Brain microvascular endothelial cell (primary cell): ENCODE measurements at regions not wholly inside any gene's neighbourhood (a gene's known extent, or its start where the extent isn't known, plus 50 kb on each side); places are given as distances from the start of the nearest gene placed in this dataset.
A peak's percentile ranks its signal among the peaks of the same experiment; 100 is the strongest.
"Not testable (repeated sequence)": the region's sequence is repeated elsewhere in the genome, so short reads cannot be mapped to it uniquely, and the experiment has no call there.

ENCODE experiments used
- DNase-seq: peaks from one replicate; pipeline ENCODE4 v3.0.0-alpha.2; 2020
- H3K27ac ChIP-seq: fragments of 250-450 bp; sonication (Bioruptor Pico); 2 replicates; pipeline ENCODE4 v1.5.1; 2020; ENCODE audit warnings: mild to moderate bottlenecking, moderate library complexity
- H3K27me3 ChIP-seq: fragments of 250-450 bp; sonication (Bioruptor Pico); replicated peaks from 2 replicates; pipeline ENCODE4 v1.5.1; 2020; ENCODE audit warnings: mild to moderate bottlenecking
- H3K36me3 ChIP-seq: fragments of 250-450 bp; sonication (Bioruptor Pico); replicated peaks from 2 replicates; pipeline ENCODE4 v1.5.1; 2020; ENCODE audit warnings: mild to moderate bottlenecking
- H3K4me3 ChIP-seq: 2 replicates; pipeline ENCODE4 v1.5.1; 2011; ENCODE audit warnings: low read depth, mild to moderate bottlenecking, control low read depth, low read length, moderate library complexity
- in situ Hi-C: cut with HindIII; loops from 2 replicates; pipeline ENCODE4 v1.10.0; 2017; ENCODE audit warnings: low sequenced_read_pairs, low pct_ligation_motif_present
- TF ChIP-seq, protein P1 (sequence below): IDR thresholded peaks from 2 replicates; pipeline ENCODE4 v1.5.1; 2011; ENCODE audit warnings: low read depth, mild to moderate bottlenecking, moderate library complexity, low read length, control low read depth, inconsistent platforms; ENCODE audit errors: missing control alignments

DNA sequence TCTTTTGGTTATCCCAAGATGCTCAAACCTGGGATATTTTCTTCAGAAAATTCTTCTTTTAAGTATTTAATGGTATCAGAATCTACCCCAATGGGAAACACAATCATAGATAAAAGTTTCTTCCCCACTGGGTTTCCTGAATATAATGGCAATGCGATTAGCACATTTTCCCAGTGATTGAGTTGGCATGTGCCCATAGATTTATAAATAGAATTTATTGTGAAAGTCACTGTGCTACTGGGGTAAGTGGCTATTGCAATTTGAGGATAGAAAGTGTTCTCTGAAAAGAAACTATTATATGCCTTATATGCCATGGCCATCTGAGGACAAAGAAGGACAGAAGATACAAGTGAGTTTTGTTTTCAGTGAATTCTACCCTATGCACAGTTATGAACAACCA, 99.0 kb upstream of the RBMS3 start:
- DNase-seq: no peak
- Histone ChIP-seq H3K36me3 (no peaks in the 10 kb centered on the region), H3K4me3 (no peak overlapping the region), H3K27ac (no peak overlapping the region), H3K27me3 (no peaks in the 10 kb centered on the region)
- in situ Hi-C loops: no loop called here
- TF ChIP-seq, protein P1, sequence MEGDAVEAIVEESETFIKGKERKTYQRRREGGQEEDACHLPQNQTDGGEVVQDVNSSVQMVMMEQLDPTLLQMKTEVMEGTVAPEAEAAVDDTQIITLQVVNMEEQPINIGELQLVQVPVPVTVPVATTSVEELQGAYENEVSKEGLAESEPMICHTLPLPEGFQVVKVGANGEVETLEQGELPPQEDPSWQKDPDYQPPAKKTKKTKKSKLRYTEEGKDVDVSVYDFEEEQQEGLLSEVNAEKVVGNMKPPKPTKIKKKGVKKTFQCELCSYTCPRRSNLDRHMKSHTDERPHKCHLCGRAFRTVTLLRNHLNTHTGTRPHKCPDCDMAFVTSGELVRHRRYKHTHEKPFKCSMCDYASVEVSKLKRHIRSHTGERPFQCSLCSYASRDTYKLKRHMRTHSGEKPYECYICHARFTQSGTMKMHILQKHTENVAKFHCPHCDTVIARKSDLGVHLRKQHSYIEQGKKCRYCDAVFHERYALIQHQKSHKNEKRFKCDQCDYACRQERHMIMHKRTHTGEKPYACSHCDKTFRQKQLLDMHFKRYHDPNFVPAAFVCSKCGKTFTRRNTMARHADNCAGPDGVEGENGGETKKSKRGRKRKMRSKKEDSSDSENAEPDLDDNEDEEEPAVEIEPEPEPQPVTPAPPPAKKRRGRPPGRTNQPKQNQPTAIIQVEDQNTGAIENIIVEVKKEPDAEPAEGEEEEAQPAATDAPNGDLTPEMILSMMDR: no peak

DNA sequence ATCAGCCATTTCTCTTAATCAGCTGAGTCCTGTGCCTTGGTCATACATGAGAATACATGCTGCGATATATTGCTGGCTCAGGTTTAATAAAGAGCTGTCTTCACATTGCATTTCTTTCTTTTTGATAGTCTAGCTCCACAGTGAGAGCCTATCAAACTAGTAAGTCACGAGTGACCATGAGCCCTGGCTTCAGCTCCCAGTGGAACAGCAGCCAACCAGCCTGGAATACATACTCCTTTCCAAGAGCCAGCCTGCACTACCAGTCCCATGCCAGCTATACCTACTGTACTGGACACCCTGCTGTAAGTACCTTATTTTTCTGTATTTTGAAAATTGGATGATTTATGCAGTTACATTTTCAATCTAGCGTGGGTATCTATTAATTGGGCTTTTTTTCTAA, 98.0 kb upstream of the RBMS3 start:
- H3K27ac ChIP-seq, H3K36me3 ChIP-seq, H3K4me3 ChIP-seq, H3K27me3 ChIP-seq, in situ Hi-C loops, DNase-seq: not testable (repeated sequence)

DNA sequence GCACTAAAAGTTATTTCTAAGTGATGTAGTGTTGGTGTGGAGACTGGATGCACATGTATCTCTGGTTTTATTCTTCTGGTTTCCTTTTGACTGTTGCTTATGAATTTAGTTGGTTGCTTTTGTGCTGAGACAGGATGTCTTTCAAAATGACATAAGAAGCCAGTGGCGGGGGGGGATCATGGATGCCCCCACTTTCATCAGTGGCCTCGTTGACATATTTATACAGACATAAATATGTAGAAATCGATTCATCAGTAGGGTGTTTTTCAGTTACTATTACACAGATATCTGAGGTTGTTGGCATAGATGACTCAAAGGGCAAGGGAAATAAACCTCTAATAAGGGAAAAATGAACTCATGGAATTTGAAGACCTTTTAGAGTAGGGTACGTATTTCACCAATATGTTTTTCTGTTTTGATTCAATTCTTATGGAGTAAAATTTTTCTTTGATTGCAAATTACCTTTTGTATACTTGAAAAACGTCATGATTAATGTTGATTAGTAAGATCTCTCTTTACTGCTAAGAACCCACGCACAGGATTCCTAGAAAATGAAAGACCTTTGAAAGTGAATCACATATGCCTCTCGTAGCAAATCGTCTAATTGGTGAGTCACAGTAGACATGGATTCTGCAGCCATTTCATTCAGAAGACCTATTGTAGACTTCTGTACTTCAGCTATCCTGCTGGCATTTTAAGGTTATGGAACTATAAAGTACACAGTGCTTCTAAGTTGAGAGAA, 97.4 kb upstream of the RBMS3 start:
- Histone ChIP-seq H3K27me3 (no peaks in the 10 kb centered on the region), H3K27ac (peak overlapping the region; percentile 43), H3K4me3 (no peak overlapping the region), H3K36me3 (no peaks in the 10 kb centered on the region)
- in situ Hi-C loops: no loop called here
- DNase-seq: peak; percentile 76
- TF ChIP-seq, protein P1: no peak

DNA sequence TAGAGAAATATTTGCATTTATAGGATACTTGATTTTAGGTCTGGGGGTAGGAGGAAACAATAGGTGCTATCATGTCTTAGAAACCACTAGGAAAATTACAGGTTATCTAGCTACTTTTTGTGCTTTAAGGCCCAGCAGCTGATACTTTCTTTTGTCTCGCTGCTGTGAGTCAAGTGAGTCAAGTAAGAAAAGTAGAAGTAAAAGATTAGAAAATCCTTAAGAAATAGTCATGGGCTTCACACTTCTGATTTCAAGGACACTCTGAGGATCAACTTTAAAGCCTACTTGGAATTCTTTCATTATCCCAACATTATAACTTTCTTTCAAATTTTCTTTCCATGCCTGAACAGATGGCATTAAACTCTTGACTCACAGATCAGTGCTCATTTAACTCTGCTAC, 95.2 kb upstream of the RBMS3 start:
- peak; percentile 32 for DNase-seq
- no peak overlapping the region for H3K4me3 ChIP-seq
- H3K36me3 ChIP-seq: no peaks in the 10 kb centered on the region
- in situ Hi-C loops: no loop called here
- H3K27me3 ChIP-seq: no peaks in the 10 kb centered on the region
- peak overlapping the region; percentile 96 for H3K27ac ChIP-seq
- TF ChIP-seq, protein P1: no peak

DNA sequence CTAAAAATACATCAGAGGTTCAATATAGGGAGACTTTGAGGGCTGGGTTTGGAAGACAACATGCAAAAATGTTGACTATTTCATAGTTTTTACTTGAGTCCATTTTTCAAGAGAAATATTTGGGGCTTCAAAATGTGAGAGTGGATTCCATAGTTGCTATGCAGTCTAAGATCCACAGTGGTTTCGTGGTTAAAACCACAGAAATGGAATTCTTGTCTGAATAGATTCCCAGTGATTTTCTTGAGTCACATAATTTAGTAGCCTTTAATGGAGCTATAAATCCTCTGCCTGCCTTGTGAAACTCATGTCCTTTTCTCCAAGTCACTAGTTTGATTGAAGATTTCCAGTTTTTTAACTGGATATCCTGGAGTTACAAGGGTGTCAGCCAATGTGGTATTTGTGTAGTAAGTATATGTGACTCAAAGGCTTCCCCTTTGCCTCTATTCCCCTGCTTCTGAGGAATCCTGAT, 94.7 kb upstream of the RBMS3 start:
- Histone ChIP-seq H3K27me3 (no peaks in the 10 kb centered on the region), H3K27ac (peak overlapping the region; percentile 96), H3K36me3 (no peaks in the 10 kb centered on the region), H3K4me3 (no peak overlapping the region)
- TF ChIP-seq, protein P1: no peak
- in situ Hi-C loops: no loop called here
- DNase-seq: peak; percentile 82

DNA sequence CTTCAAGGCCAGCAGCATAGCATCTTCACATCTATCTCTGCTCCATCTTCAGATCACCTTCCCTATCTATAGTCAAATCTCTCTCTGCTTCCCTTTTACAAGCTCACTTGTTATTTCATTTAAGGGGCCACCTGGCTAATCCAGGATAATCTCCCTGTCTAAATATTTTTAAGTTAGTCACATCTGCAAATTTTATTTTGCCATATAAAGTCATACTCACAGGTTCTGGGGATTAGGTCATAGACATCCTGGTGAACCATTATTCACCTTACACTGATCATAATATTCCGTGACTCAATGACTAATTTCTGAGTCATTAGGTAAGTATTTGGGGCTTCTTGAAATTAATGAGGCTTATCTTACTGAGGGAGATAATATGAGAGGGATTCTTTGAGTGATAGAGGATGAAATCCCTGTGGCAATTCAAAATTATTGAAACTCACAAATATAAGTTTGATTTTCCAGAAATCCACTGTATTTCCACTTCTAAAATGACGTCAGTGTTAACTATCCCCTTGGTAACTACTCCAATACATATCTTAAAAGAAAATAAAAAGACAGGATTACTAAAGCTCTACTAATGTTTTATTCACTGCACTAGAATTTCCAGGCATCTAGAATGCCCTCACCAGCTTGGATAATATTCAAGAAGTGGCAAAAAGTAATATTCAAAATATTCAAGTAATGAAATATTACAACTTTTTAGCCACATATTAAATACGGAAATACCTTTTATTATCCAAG, 93.7 kb upstream of the RBMS3 start:
- peak; percentile 40 for DNase-seq
- in situ Hi-C loops: no loop called here
- Histone ChIP-seq H3K36me3 (no peaks in the 10 kb centered on the region), H3K4me3 (no peak overlapping the region), H3K27ac (peak overlapping the region; percentile 96), H3K27me3 (no peaks in the 10 kb centered on the region)
- TF ChIP-seq, protein P1: no peak
